ENCODE measurements at regions not wholly inside any gene's neighbourhood (a gene's known extent, or its start where the extent isn't known, plus 50 kb on each side); places are given as distances from the start of the nearest gene placed in this dataset.

GRCh38 chr20:51918561-51918960 lies 116.2 kb upstream of the SALL4 start:
- H3K27me3 Mint-ChIP-seq (ENCODE audit: low read depth), result no peaks in the 10 kb centered on the region
- no peak for DNase-seq (ENCODE audit: low spot score)
- peaks cover 1% of the 10 kb centered on the region for H3K4me1 Mint-ChIP-seq (ENCODE audit: low read depth)
- H3K4me3 Mint-ChIP-seq (ENCODE audit: unreplicated experiment), result no peak overlapping the region
- no peaks in the 10 kb centered on the region for H3K36me3 Mint-ChIP-seq (ENCODE audit: low read depth)
- no peaks in the 10 kb centered on the region for H3K9me3 Mint-ChIP-seq (ENCODE audit: low read depth)
- no peak for TF ChIP-seq CTCF (IDR thresholded peaks at IDR 0.05)
- no peak overlapping the region for H3K27ac Mint-ChIP-seq (ENCODE audit: unreplicated experiment)

GRCh38 chr20:51917886-51918535 lies 115.7 kb upstream of the SALL4 start:
- Mint-ChIP-seq H3K4me3 (ENCODE audit: unreplicated experiment) (no peak overlapping the region), H3K9me3 (ENCODE audit: low read depth) (no peaks in the 10 kb centered on the region), H3K27me3 (ENCODE audit: low read depth) (no peaks in the 10 kb centered on the region), H3K27ac (ENCODE audit: unreplicated experiment) (no peak overlapping the region), H3K36me3 (ENCODE audit: low read depth) (no peaks in the 10 kb centered on the region), H3K4me1 (ENCODE audit: low read depth) (no peaks in the 10 kb centered on the region)
- DNase-seq (ENCODE audit: low spot score), result no peak
- TF ChIP-seq CTCF (IDR thresholded peaks at IDR 0.05), result no peak

GRCh38 chr20:51916244-51916643 lies 113.9 kb upstream of the SALL4 start:
- Mint-ChIP-seq H3K27me3 (ENCODE audit: low read depth) (no peaks in the 10 kb centered on the region), H3K36me3 (ENCODE audit: low read depth) (no peaks in the 10 kb centered on the region), H3K4me3 (ENCODE audit: unreplicated experiment) (no peak overlapping the region), H3K9me3 (ENCODE audit: low read depth) (no peaks in the 10 kb centered on the region), H3K4me1 (ENCODE audit: low read depth) (peaks cover 4% of the 10 kb centered on the region), H3K27ac (ENCODE audit: unreplicated experiment) (no peak overlapping the region)
- no peak for DNase-seq (ENCODE audit: low spot score)
- TF ChIP-seq CTCF (IDR thresholded peaks at IDR 0.05), result no peak

- Mint-ChIP-seq H3K36me3 (ENCODE audit: low read depth) (no peaks in the 10 kb centered on the region), H3K9me3 (ENCODE audit: low read depth) (no peaks in the 10 kb centered on the region), H3K27me3 (ENCODE audit: low read depth) (no peaks in the 10 kb centered on the region), H3K4me3 (ENCODE audit: unreplicated experiment) (no peak overlapping the region), H3K27ac (ENCODE audit: unreplicated experiment) (no peak overlapping the region), H3K4me1 (ENCODE audit: low read depth) (peaks cover 18% of the 10 kb centered on the region)
- no peak for TF ChIP-seq CTCF (IDR thresholded peaks at IDR 0.05)
- DNase-seq (ENCODE audit: low spot score), result peak; percentile 25
These were observed 112.4 kb upstream of the SALL4 start for GRCh38 chr20:51914758-51915157.

- TF ChIP-seq CTCF (IDR thresholded peaks at IDR 0.05), result no peak
- Mint-ChIP-seq H3K9me3 (ENCODE audit: low read depth) (no peaks in the 10 kb centered on the region), H3K36me3 (ENCODE audit: low read depth) (no peaks in the 10 kb centered on the region), H3K27ac (ENCODE audit: unreplicated experiment) (peak overlapping the region; percentile 6), H3K4me1 (ENCODE audit: low read depth) (peaks cover 22% of the 10 kb centered on the region), H3K4me3 (ENCODE audit: unreplicated experiment) (no peak overlapping the region), H3K27me3 (ENCODE audit: low read depth) (no peaks in the 10 kb centered on the region)
- DNase-seq (ENCODE audit: low spot score), result no peak
These were observed 108.2 kb upstream of the SALL4 start for GRCh38 chr20:51910321-51911050.

All from chondrocyte (in vitro differentiated cells).